Prostate gland (tissue), 2 donors: ENCODE measurements at regions not wholly inside any gene's neighbourhood (a gene's known extent, or its start where the extent isn't known, plus 50 kb on each side); places are given as distances from the start of the nearest gene placed in this dataset.

Source experiments
- DNase-seq: peaks from one replicate; pipeline ENCODE4 v3.0.0-alpha.2; 2019; ENCODE audit warnings: low spot score
- H3K27ac ChIP-seq, 2 donors: fragments of 200-600 bp; sonication (generic); 2 replicates each; pipeline ENCODE4 v1.5.1; 2017 to 2019
- H3K27me3 ChIP-seq: fragments of 200-600 bp; sonication (generic); replicated peaks from 2 replicates; pipeline ENCODE4 v1.5.1; 2019; ENCODE audit not compliant: insufficient read depth
- H3K36me3 ChIP-seq, 2 donors: fragments of 200-600 bp; sonication (generic); 1 replicate in 1 of 2; 2 replicates in 1 of 2; pipeline versions ENCODE4 v1.5.1 to v1.8.1; 2017 to 2019
- H3K4me1 ChIP-seq: fragments of 200-600 bp; sonication (generic); replicated peaks from 2 replicates; pipeline ENCODE4 v1.5.1; 2019
- H3K4me3 ChIP-seq, 2 donors: fragments of 200-600 bp; sonication (generic); 2 replicates each; pipeline ENCODE4 v1.5.1; 2017 to 2019
- H3K9me3 ChIP-seq: fragments of 200-600 bp; sonication (generic); 2 replicates; pipeline ENCODE4 v1.5.1; 2017
- POLR2A ChIP-seq: fragments of 450-650 bp; IDR thresholded peaks from one replicate; pipeline ENCODE4 v1.6.1; 2016; ENCODE audit warnings: antibody characterized with exemption, mild to moderate bottlenecking
- POLR2AphosphoS5 ChIP-seq: sonication (generic); formaldehyde crosslinking; IDR thresholded peaks from one replicate; pipeline ENCODE4 v1.6.1; 2017; ENCODE audit warnings: antibody characterized with exemption
- WGBS: methylation state at CpG from one replicate; pipeline ENCODE4 v1.1.5; 2018; 5-methylcytosine and 5-hydroxymethylcytosine counted together
- intact Hi-C: fragments of 100-400 bp; cut with DNase I; formaldehyde crosslinking; loops from one replicate; pipeline ENCODE4 v1.14.2; 2022
- TF ChIP-seq, protein P1 (sequence below), 4 experiments: fragments of 200-600 bp in 2 of 4; fragments of 450-650 bp in 2 of 4; sonication (generic) in 2 of 4; IDR thresholded peaks; 1 replicate in 3 of 4; 2 replicates in 1 of 4; pipeline ENCODE4 v1.5.1; 2016 to 2019; ENCODE audit warnings: antibody characterized with exemption in 4 of 4, mild to moderate bottlenecking in 2 of 4, moderate library complexity in 2 of 4

DNA sequence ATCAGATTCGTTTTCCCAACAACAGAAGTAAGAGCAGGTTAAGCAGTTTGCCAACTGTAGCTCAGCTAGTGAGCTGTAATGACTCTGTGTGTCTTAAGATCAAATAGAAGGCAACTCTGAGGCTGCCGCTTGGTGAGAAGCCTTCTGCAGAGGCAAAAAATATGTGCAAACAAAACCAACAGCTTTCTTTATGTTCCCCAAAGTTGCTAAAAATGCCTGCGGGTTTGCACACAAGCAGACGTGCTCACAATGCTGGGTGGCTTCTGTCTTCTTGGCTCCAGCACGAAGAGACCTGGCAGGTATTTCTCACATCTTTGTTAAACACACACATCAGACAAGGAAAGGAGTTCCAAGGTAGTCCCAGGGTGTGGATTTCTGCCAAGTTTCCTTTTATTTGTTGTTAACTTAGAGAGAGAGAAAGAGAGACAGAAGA lies 158.9 kb upstream of the JUN start:
- peak overlapping the region; percentile 53 to 69 for H3K27ac ChIP-seq
- DNase-seq, result peak; percentile 91

DNA sequence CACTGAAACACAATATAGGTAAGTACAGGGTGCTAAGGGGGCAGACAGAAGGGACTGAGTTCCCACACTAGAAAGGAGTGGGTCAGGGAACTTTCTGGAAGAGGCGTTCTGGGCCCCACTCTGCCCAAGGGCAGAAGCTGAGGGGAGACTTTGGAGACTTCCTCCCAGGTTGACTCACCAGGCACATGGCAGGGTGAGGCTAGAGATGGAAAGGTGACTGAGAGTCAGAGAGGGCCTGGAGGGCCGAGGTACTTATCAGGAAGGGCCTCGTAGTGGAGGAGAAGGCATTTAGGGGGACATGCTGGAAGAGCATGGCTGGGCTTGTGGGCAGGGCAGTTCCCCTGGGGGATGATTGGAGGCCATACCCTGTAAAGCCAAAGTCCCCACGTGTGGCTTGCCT lies 159.9 kb upstream of the JUN start:
- Histone ChIP-seq H3K36me3 (no peaks in the 10 kb centered on the region), H3K9me3 (no peaks in the 10 kb centered on the region), H3K4me1 (peaks cover 3% of the 10 kb centered on the region), H3K27ac (peak overlapping the region; percentile 53 to 69), H3K27me3 (no peaks in the 10 kb centered on the region), H3K4me3 (no peak overlapping the region)
- 89% methylated on average over 4 of the region's 4 CpGs for WGBS
- intact Hi-C loops, result no loop called here
- no peak for DNase-seq
- TF ChIP-seq POLR2A (no peak), POLR2AphosphoS5 (no peak)
- TF ChIP-seq, protein P1, sequence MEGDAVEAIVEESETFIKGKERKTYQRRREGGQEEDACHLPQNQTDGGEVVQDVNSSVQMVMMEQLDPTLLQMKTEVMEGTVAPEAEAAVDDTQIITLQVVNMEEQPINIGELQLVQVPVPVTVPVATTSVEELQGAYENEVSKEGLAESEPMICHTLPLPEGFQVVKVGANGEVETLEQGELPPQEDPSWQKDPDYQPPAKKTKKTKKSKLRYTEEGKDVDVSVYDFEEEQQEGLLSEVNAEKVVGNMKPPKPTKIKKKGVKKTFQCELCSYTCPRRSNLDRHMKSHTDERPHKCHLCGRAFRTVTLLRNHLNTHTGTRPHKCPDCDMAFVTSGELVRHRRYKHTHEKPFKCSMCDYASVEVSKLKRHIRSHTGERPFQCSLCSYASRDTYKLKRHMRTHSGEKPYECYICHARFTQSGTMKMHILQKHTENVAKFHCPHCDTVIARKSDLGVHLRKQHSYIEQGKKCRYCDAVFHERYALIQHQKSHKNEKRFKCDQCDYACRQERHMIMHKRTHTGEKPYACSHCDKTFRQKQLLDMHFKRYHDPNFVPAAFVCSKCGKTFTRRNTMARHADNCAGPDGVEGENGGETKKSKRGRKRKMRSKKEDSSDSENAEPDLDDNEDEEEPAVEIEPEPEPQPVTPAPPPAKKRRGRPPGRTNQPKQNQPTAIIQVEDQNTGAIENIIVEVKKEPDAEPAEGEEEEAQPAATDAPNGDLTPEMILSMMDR (IDR thresholded peaks at IDR 0.05), result no peak

More for the DNA sequence above, 158.9 kb upstream of the JUN start:
- Histone ChIP-seq H3K4me3 (no peak overlapping the region), H3K27me3 (no peaks in the 10 kb centered on the region), H3K4me1 (peaks cover 3% of the 10 kb centered on the region), H3K9me3 (no peaks in the 10 kb centered on the region), H3K36me3 (no peaks in the 10 kb centered on the region)
- 19% methylated on average over 5 of the region's 5 CpGs for WGBS
- TF ChIP-seq POLR2A (no peak), POLR2AphosphoS5 (peak; percentile 85)
- intact Hi-C loops, result no loop called here

DNA sequence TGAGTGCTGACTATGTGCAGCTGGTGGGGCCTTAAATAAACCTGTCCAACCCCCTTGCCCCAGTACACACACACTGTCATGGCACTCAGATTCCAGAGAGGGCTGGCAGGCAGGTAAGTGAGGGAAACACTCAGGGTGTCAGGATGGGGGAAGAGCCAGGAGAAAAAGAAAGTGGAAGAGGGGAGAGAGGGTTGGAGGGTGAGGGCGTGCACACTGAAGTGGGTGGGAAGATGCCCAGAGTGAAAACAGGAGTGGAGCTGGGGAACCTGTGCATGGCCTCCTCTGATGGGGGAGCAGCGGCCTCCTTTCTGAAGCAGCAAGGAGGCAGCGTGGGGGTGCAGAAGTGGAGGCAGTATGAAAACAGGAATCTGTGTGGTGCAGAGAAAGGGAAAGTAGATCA lies 160.6 kb upstream of the JUN start:
- Histone ChIP-seq H3K27me3 (no peaks in the 10 kb centered on the region), H3K27ac (no peak overlapping the region), H3K4me1 (peaks cover 3% of the 10 kb centered on the region), H3K4me3 (no peak overlapping the region), H3K9me3 (no peaks in the 10 kb centered on the region), H3K36me3 (no peaks in the 10 kb centered on the region)
- no peak for DNase-seq
- intact Hi-C loops, result no loop called here
- TF ChIP-seq POLR2AphosphoS5, result no peak
- no peak for TF ChIP-seq POLR2A
- TF ChIP-seq, protein P1 (IDR thresholded peaks at IDR 0.05), result no peak
- WGBS, result 96% methylated on average over 3 of the region's 3 CpGs

DNA sequence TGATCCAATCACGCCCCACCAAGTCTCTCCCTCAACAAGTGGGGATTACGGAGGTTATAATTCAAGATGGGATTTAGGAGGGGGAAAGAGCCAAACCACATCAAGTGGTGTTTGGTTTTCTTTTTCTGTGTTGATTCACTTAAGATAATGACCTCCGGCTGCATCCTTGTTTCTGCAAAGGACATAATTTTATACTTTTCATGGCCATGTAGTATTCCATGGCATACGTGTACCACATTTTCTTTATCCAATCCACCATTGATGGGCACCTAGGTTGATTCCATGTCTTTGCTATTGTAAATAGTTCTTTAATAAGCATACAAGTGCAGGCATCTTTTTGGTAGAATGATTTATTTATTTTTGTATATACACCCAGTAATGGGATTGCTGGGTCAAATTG lies 162.5 kb upstream of the JUN start:
- DNase-seq, result no peak
- WGBS, result 97% methylated on average over 4 of the region's 4 CpGs
- Histone ChIP-seq H3K27ac (no peak overlapping the region), H3K9me3 (no peaks in the 10 kb centered on the region), H3K4me3 (no peak overlapping the region), H3K4me1 (peaks cover 3% of the 10 kb centered on the region), H3K27me3 (no peaks in the 10 kb centered on the region), H3K36me3 (no peaks in the 10 kb centered on the region)
- TF ChIP-seq POLR2AphosphoS5, result no peak
- TF ChIP-seq, protein P1 (IDR thresholded peaks at IDR 0.05), result no peak
- TF ChIP-seq POLR2A, result no peak
- intact Hi-C loops, result no loop called here

DNA sequence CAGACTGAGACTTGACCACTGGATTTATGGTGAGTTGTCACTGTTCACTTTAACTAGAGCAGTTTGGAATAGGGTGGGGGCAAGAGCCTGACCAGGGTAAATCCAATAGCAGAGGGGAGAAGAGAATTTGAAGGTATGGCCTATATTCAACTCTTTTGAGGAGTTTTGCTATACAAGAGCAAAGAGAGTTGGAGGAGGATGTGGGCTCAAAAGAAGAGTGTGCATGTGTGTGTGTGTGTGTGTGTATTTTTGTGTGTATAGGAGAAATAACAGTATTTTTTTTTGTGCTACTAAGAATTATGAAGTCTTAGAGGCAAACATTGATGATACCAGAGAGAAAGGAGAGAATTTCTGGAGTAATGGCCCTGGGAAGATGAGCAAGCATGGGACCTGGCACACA lies 164.8 kb upstream of the JUN start:
- intact Hi-C loops, result no loop called here
- no peak for DNase-seq
- H3K36me3 ChIP-seq, result no peaks in the 10 kb centered on the region
- no peak overlapping the region for H3K27ac ChIP-seq
- H3K9me3 ChIP-seq, result no peaks in the 10 kb centered on the region
- no peaks in the 10 kb centered on the region for H3K27me3 ChIP-seq
- TF ChIP-seq, protein P1 (IDR thresholded peaks at IDR 0.05), result no peak
- TF ChIP-seq POLR2AphosphoS5 (no peak), POLR2A (no peak)
- H3K4me3 ChIP-seq, result no peak overlapping the region
- H3K4me1 ChIP-seq, result no peaks in the 10 kb centered on the region
